ENCODE measurements at regions not wholly inside any gene's neighbourhood (a gene's known extent, or its start where the extent isn't known, plus 50 kb on each side); places are given as distances from the start of the nearest gene placed in this dataset.
"Not testable (repeated sequence)": the region's sequence is repeated elsewhere in the genome, so short reads cannot be mapped to it uniquely, and the experiment has no call there.

DNA sequence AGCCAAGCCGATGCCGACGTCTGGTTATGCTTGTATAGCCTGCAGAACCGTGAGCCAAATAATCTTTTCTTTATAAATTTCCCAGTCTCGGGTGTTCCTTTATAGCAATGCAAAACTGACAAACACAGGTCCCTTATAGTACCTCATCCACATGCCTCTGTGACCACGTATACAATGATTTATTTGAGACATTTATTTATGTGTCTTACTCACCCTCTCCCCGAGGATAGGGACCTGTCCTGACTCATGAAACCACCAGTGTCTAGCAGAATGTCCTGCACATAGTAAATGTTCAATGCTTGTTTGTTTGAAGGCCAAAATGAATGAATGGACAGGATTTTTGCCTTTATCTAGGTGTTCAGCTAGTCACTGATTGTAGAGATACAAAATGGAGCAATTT is 147.9 kb upstream of the FZD8 start:
- Mint-ChIP-seq H3K9me3 (peaks cover 6% of the 10 kb centered on the region), H3K27ac (no peak overlapping the region), H3K27me3 (no peaks in the 10 kb centered on the region), H3K4me3 (no peak overlapping the region), H3K36me3 (no peaks in the 10 kb centered on the region), H3K4me1 (no peaks in the 10 kb centered on the region)
- DNase-seq = no peak
- CTCF ChIA-PET = no interaction called here

DNA sequence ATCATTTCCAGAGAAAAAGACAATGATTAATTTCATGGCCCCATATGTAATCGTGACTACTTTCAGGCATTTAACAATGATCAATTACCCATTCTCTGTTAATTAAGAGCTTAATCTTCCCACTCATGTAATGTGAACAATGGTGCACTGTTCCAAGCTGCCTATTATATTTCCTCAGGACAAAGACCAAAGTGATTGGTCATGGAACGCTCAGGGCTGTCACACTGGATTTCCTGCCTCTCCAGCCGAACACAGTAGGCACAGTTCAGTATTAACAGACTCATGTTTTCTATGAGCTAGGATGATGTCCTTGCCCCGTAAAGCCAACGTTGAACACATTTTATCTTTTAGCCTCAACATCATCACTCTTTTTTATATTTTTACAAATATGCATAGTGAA is 142.7 kb upstream of the FZD8 start:
- no peaks in the 10 kb centered on the region for H3K4me1 Mint-ChIP-seq

DNA sequence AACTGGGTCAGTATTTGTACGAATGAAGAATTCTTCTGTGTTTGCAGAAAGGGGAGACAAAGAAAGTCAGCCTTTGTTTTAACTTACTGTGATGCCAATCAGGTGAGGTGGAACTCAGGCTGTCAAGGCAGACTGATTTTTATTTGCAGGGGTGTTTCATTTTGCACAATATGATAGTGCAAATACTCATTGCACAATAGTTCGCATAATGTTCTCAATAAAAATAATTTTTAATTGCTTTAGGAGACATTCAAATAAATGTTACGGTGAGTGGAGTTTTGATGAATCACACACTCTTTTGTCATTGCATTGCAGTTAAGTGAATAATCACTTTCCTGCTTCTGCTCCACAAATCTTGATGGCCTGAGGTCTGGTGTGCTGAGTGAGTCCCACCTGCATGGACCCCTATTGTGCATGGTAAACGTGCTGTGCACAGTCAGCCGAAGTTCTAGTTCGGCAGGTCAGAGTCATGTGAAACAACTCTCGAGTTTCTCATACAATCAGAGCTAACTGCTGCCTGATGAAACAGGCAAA is 141.3 kb upstream of the FZD8 start:
- no peak for DNase-seq
- Mint-ChIP-seq H3K4me3 (no peak overlapping the region), H3K4me1 (no peaks in the 10 kb centered on the region), H3K27ac (no peak overlapping the region), H3K27me3 (no peaks in the 10 kb centered on the region), H3K36me3 (no peaks in the 10 kb centered on the region), H3K9me3 (peaks cover 5% of the 10 kb centered on the region)
- CTCF ChIA-PET = no interaction called here

More for the DNA sequence above, 142.7 kb upstream of the FZD8 start:
- no peaks in the 10 kb centered on the region for H3K36me3 Mint-ChIP-seq
- CTCF ChIA-PET = no interaction called here
- no peak for DNase-seq
- peaks cover 6% of the 10 kb centered on the region for H3K9me3 Mint-ChIP-seq
- no peak overlapping the region for H3K4me3 Mint-ChIP-seq
- no peak overlapping the region for H3K27ac Mint-ChIP-seq
- no peaks in the 10 kb centered on the region for H3K27me3 Mint-ChIP-seq

DNA sequence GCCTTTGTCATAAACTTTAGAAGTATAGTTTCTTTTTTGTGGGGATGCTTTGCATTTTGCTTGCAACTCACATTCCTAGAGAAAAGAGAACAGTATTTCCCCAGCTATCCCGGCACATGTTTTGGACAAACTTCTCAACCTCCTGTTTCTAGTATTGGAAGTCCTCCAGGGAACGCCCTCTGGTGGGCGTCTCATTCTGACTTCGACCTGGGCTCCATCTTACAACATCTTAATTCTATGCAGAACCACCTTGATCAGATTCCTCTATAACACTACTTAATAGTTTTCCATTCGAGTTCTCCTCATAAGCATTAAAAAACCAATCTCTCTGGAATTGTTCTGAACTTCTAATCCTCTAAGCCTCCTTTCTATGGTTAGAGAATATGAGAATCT is 139.5 kb upstream of the FZD8 start:
- no peak overlapping the region for H3K27ac Mint-ChIP-seq
- CTCF ChIA-PET = interaction anchor here (0.8 to 1.6 kb wide), 3 partner anchors 144 to 658 kb away, joined by 3 to 4 read pairs (median 4); no protein-coding TSS in a partner anchor
- H3K27me3 Mint-ChIP-seq = peaks cover 4% of the 10 kb centered on the region
- H3K36me3 Mint-ChIP-seq = no peaks in the 10 kb centered on the region
- H3K4me1 Mint-ChIP-seq = no peaks in the 10 kb centered on the region
- no peak overlapping the region for H3K4me3 Mint-ChIP-seq
- peaks cover 5% of the 10 kb centered on the region for H3K9me3 Mint-ChIP-seq
- no peak for DNase-seq

DNA sequence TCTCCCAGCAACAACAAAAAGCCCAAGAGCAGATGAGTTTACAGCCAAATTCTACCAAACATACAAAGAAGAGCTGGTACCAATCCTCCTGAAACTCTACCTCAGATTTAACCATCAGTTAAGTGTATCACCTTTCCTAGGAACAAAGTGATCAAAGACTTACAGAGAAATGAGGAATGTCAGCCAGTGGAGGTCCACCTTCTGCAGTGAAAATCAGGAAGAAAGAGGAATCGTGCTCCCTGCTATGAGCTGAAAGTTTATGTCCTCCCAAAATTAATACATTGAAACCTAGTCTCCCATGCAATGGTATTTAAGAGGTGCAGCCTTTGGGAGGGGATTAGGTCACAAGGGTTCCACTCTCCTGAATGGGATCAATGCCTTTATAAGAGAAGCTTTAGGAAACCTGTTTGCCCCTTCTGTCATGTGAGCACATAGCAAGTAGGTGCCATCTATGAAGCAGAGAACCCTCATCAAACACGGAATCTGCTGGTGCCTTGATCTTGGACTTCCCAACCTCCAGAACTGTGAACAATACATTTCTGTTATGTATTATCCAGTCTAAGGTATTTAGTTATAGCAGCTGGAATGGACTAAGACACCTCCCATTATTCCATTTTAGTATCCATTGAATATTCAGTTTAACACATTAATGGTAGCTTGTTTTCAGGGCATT is 139.0 kb upstream of the FZD8 start:
- Mint-ChIP-seq H3K36me3 (no peaks in the 10 kb centered on the region), H3K9me3 (peaks cover 5% of the 10 kb centered on the region), H3K27me3 (peaks cover 4% of the 10 kb centered on the region), H3K27ac (no peak overlapping the region), H3K4me3 (no peak overlapping the region), H3K4me1 (no peaks in the 10 kb centered on the region)
- no peak for DNase-seq
- CTCF ChIA-PET = interaction anchor here (0.6 to 1.6 kb wide), 3 partner anchors 143 to 658 kb away, joined by 3 to 4 read pairs (median 4); no protein-coding TSS in a partner anchor

DNA sequence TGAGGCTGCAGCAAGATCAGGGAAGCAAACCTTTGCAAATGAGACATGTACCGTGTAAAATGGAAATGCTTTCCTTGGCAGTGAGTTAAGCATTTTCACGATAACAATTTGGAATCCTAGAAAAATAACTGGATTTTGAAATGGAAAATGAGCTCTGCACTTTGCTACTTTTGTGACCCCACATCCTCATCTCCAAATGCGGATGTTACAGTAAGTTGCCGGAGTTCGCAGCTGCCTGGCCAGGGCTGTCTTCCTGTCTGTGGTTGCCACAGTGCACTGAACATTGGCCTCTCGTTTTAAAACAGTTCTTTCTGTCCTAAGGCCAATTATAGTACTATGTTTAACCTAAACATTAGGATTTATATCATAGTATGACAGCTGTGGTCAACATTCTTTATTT is 136.2 kb upstream of the FZD8 start:
- no peak for DNase-seq
- no peaks in the 10 kb centered on the region for H3K36me3 Mint-ChIP-seq
- peaks cover 4% of the 10 kb centered on the region for H3K27me3 Mint-ChIP-seq
- H3K27ac Mint-ChIP-seq = no peak overlapping the region
- H3K4me1 Mint-ChIP-seq = no peaks in the 10 kb centered on the region
- H3K4me3 Mint-ChIP-seq = no peak overlapping the region
- CTCF ChIA-PET = no interaction called here
- H3K9me3 Mint-ChIP-seq = no peaks in the 10 kb centered on the region

DNA sequence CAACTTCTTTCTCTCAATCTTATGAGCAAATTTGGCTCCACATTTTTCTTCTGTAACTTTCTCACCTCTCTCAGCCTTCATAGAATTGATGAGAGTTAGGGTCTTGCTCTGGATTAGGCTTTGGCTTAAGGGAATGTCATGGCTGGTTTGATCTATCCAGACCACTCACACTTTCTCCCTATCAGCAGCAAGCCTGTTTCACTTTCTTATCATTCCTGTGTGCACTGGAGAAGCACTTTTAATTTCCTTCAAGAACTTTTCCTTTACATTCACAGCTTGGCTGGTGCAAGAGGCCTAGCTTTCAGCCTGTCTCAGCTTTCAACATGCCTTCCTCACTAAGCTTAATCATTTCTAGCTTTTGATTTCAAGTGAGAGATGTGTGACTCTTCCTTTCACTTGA is 134.5 kb upstream of the FZD8 start:
- H3K27ac Mint-ChIP-seq, H3K4me3 Mint-ChIP-seq, H3K36me3 Mint-ChIP-seq, H3K27me3 Mint-ChIP-seq, H3K4me1 Mint-ChIP-seq, CTCF ChIA-PET, H3K9me3 Mint-ChIP-seq, DNase-seq: not testable (repeated sequence)

DNA sequence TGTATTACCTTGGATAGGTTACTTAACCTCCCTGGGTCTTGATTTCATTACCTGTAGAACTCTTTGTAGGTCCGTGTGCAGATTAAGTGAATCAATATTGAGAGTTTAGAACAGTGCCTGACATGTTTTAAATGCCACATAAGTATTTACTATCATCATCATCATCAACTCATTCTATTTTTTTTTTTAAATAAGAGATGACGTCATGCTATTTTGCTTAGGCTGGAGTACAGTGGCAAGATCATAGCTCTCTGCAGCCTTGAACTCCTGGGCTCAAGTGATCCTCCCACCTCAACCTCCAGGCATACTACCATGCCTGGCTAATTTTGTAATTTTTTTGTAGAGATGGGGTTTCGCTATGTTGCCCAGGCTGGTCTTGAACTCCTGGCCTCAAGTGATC is 132.0 kb upstream of the FZD8 start:
- DNase-seq = no peak
- H3K4me3 Mint-ChIP-seq = no peak overlapping the region
- no peaks in the 10 kb centered on the region for H3K9me3 Mint-ChIP-seq
- H3K36me3 Mint-ChIP-seq = no peaks in the 10 kb centered on the region
- H3K27ac Mint-ChIP-seq = no peak overlapping the region
- H3K4me1 Mint-ChIP-seq = no peaks in the 10 kb centered on the region
- H3K27me3 Mint-ChIP-seq = peaks cover 4% of the 10 kb centered on the region
- CTCF ChIA-PET = no interaction called here

DNA sequence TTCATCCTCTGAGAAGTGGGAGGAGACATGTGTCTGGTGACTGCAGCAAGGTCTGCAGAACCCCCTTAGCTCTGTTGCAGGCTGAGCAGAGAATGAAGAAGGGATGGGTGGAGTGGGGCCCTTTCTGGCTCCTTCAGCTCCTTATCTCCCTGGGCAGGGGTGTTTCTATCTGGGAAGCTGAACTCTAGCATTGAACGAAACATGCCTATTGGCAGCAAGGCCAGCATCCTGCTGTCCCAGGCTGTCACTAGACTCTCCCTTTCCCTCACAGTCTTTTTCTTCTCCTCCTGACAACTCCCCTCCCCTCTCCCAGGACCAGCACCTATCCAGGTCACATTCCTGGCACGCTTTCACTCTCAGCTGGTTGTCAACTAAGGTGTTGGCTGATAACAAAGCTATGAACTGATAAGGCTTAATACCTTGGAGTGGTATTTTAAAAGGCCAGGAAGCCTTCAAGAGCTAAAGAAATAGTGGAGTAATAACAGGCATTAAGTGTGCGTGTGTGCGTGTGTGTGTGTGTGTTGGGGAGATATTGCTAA is 128.8 kb upstream of the FZD8 start:
- no peaks in the 10 kb centered on the region for H3K9me3 Mint-ChIP-seq
- no peaks in the 10 kb centered on the region for H3K27me3 Mint-ChIP-seq
- no peaks in the 10 kb centered on the region for H3K36me3 Mint-ChIP-seq
- no peak overlapping the region for H3K27ac Mint-ChIP-seq
- no peaks in the 10 kb centered on the region for H3K4me1 Mint-ChIP-seq
- no peak overlapping the region for H3K4me3 Mint-ChIP-seq
- no peak for DNase-seq
- CTCF ChIA-PET = no interaction called here

DNA sequence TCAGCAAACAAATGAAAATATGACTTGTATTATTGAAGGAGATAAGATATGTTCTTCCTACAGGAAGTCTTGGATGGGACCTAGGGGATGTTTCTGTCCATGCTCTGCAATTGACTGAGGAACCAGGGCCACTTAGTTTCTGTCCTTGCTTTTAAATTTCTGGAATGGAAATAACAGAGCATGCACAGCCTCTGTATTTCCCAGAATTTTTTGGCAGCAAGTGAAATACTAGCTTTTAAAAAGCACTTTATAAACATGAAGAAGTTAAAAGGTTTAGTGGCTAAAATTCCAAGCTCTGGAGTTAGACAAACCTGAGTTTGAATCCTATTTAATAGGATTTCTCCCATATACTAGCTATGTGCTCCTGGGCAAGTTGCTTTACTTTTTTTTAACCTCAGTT is 127.7 kb upstream of the FZD8 start:
- DNase-seq = no peak
- CTCF ChIA-PET = no interaction called here
- Mint-ChIP-seq H3K4me3 (no peak overlapping the region), H3K4me1 (no peaks in the 10 kb centered on the region), H3K36me3 (no peaks in the 10 kb centered on the region), H3K27ac (no peak overlapping the region), H3K27me3 (peaks cover 6% of the 10 kb centered on the region), H3K9me3 (no peaks in the 10 kb centered on the region)

DNA sequence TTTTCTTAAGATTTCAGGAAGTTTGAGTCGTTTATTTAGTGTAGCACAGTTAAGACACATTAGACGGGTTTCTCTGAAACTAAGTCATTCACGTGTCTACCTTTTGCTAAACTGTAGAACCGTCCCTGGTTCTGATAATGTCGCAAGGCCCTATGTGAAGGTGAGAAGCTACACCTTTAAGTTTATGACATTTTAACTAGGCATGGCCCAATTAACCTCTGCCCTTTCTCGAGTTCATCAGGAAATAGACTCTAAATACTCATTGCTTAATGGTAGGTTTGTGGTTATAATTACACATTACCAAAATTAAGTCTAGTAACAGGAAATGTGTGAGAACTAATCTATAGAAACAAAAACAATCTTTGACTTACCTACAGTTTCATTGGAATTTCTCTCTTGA is 126.6 kb upstream of the FZD8 start:
- Mint-ChIP-seq H3K4me3 (no peak overlapping the region), H3K27me3 (peaks cover 6% of the 10 kb centered on the region), H3K27ac (no peak overlapping the region), H3K4me1 (no peaks in the 10 kb centered on the region), H3K36me3 (no peaks in the 10 kb centered on the region), H3K9me3 (no peaks in the 10 kb centered on the region)
- CTCF ChIA-PET = no interaction called here
- no peak for DNase-seq

DNA sequence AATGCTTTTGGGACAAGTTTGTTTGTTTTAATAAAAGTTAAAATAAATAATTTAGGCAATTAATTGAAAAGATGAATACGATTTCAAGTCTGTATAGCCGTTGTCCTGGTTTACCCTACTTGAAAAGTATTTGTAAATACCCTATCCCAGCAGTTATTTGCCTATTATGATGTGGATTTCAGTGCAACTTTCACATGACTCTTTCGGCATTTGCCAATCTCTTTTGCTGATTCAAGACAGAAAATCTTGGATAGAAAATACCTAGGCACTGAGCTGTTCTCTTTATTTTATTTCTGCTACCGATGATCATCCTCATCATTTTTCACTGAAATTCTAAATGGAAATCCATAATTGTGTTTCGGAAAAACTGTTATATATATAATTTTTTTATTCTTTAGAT is 125.9 kb upstream of the FZD8 start:
- Mint-ChIP-seq H3K4me1 (no peaks in the 10 kb centered on the region), H3K27me3 (peaks cover 6% of the 10 kb centered on the region), H3K27ac (no peak overlapping the region), H3K4me3 (no peak overlapping the region), H3K36me3 (no peaks in the 10 kb centered on the region), H3K9me3 (no peaks in the 10 kb centered on the region)
- no peak for DNase-seq
- CTCF ChIA-PET = no interaction called here

DNA sequence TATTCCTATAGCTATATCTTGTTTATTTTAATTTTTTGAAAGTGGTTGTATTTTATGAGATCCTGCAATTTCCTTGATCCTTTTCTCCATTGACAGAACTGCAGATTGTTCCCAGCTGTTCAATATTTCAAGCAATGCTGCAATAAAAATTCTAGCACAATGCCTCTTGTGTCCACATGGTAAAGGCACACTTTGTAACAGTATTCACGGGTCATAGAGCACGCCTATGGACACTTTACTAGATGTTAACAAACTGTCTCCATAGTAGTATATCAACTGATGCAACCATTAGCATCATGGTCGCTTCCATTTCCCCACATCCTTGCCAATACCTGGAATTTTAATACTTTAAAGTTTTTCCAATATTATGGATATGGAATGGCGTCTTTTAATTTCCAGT is 123.9 kb upstream of the FZD8 start:
- Mint-ChIP-seq H3K4me1 (no peaks in the 10 kb centered on the region), H3K9me3 (no peaks in the 10 kb centered on the region), H3K27me3 (peaks cover 9% of the 10 kb centered on the region), H3K27ac (no peak overlapping the region), H3K36me3 (no peaks in the 10 kb centered on the region), H3K4me3 (no peak overlapping the region)
- CTCF ChIA-PET = no interaction called here
- no peak for DNase-seq

DNA sequence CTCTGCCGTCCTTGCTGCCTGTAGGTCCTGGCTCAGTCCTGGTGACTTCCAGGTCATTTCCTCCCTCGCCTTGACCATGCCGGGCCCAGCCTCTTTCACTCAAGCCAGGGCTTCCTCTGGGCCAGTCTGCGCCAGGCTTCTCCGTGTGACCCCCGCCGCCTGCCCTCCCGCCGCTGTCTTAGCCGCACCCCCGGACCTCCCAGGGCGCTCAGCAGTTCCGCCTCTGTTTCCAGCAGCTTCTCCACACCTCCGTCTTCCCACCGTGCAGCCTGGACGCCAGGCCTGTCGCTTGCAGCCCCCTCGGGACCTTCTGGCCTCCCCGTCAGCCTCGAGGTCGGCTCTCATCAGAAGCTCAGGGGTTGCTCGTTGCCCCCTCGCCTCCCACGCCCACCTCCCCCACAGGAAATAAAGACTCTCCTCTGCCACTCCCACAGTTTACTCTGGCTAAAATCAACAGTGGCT is 123.0 kb upstream of the FZD8 start:
- H3K9me3 Mint-ChIP-seq = no peaks in the 10 kb centered on the region
- H3K36me3 Mint-ChIP-seq = no peaks in the 10 kb centered on the region
- no peak overlapping the region for H3K4me3 Mint-ChIP-seq
- no peak for DNase-seq
- no peak overlapping the region for H3K27ac Mint-ChIP-seq
- CTCF ChIA-PET = no interaction called here
- H3K4me1 Mint-ChIP-seq = no peaks in the 10 kb centered on the region
- peaks cover 9% of the 10 kb centered on the region for H3K27me3 Mint-ChIP-seq

DNA sequence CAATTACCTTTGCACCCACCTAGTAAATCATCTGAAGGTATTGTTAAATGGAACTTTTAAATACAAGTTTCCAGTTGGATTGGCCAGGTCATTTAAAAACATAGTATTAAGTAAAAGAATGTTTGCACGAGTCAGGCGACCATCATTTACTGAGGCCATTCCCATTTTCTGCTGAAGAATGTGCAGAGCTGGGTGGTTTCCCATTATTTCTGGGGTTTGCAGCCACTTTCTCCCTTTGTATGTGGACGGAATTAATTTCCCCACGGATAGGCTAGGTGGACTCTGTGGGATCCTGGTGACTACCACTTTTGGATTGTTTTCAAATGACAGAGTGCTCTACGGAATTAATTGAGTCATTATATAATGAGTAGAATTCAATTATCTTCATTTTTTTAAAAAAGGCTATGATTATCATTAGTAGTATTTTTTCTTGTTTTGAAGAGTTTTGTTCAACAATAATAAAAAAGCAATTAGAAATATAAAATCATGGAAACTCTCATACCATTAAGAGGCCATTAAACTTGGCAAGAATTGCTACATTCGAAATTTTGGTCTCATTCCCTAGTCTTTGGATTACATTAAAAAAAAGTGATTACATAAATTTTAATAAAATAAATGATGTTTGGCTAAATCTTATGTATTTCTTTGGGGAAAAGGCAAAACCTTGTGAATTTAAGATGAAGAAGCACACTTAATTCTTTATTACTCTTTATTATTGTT is 120.4 kb upstream of the FZD8 start:
- no peak overlapping the region for H3K4me3 Mint-ChIP-seq
- no peaks in the 10 kb centered on the region for H3K9me3 Mint-ChIP-seq
- H3K36me3 Mint-ChIP-seq = no peaks in the 10 kb centered on the region
- peaks cover 9% of the 10 kb centered on the region for H3K27me3 Mint-ChIP-seq
- DNase-seq = no peak
- CTCF ChIA-PET = no interaction called here
- no peak overlapping the region for H3K27ac Mint-ChIP-seq
- no peaks in the 10 kb centered on the region for H3K4me1 Mint-ChIP-seq

All from activated naive CD4-positive, alpha-beta T cell treated with anti-CD3 and anti-CD28 coated beads, Interleukin-2, amount 10 ng/mL, durations not matched to agents 7 days and 5 days (primary cell).